ENCODE measurements at regions not wholly inside any gene's neighbourhood (a gene's known extent, or its start where the extent isn't known, plus 50 kb on each side); places are given as distances from the start of the nearest gene placed in this dataset.

- TF ChIP-seq CTCF (optimal IDR thresholded peaks at IDR 0.05 in 1 of 3, IDR thresholded peaks at IDR 0.05 in 1 of 3, conservative IDR thresholded peaks at IDR 0.05 in 1 of 3; ENCODE audit: extremely low read depth in 1 of 3, insufficient read depth in 2 of 3, low read length in 3 of 3) = no peak
- no peak for TF ChIP-seq EZH2 (IDR thresholded peaks at IDR 0.05; ENCODE audit: low read length)
Measured at GRCh38 chr20:6622041-6622440, 145.4 kb upstream of the BMP2 start.

Data from keratinocyte (primary cell).